GM19452 (cell line): ENCODE measurements at regions not wholly inside any gene's neighbourhood (a gene's known extent, or its start where the extent isn't known, plus 50 kb on each side); places are given as distances from the start of the nearest gene placed in this dataset.
"Not testable (repeated sequence)": the region's sequence is repeated elsewhere in the genome, so short reads cannot be mapped to it uniquely, and the experiment has no call there.

Experiments
- ATAC-seq: cut with Tn5 transposase; IDR thresholded peaks from one replicate; pipeline ENCODE4 v1.9.1; 2021; ENCODE audit not compliant: unreplicated experiment

DNA sequence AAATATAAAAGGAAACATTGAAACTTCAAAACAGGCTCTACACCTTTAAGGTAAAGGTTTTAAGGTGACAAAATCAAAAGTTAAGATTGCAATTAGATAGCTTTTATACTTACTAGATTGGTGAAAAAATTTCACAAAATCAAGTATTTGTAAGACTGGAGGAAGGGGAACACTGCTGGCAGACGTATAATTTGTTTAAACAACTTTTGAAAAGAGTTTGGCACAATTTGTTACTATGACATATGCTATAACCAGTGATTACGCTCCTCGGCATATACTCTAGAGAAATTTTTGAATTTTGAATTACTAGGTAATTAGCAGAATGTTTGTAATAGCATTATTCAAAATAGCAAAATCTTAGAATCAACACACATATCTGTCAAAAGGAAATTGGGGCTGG, 425.0 kb downstream of the LRRIQ3 start:
- no peak for ATAC-seq

DNA sequence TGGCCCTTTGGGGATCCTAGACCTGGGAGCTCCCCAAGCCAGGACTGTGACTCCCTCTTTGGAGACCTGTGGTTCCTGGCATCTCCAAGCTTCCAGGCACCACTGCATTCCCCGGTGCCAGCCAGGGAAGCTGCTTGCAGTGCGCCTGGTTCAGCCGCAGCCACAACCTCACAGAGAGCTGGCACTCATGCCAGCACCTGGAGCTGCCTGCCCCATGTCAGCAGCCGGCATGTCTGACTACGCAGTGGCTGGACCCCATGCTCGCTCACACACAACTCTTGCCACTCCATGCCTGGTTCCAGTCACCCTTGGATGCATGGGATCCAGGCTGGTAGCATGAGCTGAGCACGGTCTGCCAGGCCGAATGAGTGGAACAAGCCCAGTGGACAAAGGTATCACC, 426.6 kb downstream of the LRRIQ3 start:
- no peak for ATAC-seq

GRCh38 chr1:73770109-73770905, 427.7 kb downstream of the LRRIQ3 start:
- ATAC-seq, result no peak

DNA sequence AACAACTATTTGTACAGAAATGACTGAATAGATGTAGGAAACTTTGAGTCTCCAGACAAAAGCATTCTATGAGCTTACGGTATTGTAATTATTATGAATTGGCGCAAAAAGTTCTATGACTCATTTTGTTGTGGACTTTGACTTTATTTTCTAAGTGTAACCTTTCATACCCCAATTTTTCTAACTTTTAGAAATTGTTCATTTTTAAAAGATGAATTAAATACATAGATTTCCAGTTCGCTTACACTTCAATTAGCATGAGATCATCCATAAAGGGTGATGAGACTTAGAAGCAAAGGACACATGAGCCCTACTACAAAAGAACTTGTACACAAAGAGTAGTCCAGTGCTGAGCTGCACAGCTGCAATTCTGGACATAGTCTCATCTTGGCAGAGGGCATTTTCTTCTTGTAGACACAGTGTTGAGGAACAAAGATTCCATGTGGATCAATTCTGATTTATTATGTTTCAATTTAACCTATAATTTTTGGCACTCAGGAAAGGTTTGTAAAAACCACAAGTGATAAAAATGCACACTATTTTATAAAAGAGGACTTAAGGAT, 431.1 kb downstream of the LRRIQ3 start:
- no peak for ATAC-seq

DNA sequence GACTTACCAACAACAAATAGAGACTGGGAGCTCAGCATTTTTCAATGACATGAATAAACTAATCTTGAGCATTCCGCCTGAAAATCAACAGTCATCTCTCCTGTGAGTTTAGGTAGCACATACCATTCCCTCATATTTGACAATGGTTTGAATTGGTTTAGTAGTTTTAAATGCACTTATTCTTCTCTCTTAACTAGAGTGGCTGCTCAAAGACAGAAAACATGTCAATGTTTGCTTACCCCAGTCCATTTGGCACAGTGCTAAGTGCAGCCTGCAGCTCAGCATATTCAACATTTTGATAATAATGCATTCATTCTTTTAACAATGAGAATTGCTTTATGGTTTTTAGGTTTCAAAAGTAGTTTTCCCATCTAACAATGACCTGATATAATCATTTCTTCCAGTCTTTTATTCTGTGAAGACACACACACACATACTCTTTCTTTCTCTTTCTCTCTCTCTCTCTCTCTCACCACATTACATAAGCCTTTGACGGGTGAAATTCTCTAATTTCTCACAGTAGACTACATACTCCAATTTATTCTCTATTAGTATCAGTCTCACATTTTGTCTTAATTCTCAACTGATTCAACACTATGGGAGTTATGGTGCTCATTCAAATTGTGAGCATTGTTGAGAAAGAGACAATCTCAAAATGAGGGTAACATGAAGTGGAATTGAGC, 432.3 kb downstream of the LRRIQ3 start:
- ATAC-seq, result no peak

GRCh38 chr1:73761559-73761958, 436.4 kb downstream of the LRRIQ3 start:
- no peak for ATAC-seq

DNA sequence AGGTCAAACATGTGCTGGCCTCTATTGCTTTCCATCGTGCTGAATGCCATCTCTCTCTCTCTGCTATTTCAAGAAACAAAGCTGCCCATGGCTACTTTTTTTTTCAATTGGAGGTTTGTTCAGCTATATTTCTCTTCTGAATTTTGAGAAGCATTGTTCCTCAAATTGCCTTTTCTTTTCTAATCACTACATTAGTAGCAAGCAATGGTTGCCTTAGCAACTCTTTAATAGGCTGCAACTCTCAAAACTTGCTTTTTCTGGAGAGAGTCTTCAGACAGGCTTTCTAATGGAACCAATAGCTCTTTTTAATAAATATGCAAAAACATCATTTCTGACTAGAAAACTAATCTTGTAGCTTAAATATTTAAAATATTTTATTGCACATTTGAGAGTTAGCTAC, 439.0 kb downstream of the LRRIQ3 start:
- no peak for ATAC-seq

DNA sequence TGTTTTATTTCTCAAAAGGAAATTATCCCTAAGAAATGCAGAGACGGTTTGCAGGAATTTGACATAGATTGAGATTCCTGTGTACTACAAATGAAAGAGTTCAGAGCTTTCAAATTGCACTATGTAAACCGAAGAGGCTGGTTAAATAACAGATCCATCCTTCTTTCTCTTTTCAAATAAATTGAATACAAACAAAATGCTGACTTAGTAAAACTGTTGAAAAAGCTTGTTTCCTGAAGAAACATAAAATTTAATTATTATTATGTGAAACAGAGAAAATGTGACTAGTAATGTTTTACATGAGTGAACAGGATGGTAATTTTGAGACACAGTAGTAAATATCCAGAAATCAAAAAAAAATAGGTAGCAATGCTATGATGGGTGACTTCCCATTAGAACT, 441.2 kb downstream of the LRRIQ3 start:
- ATAC-seq, result no peak

- ATAC-seq, result no peak
Measured at GRCh38 chr1:73755649-73756048, 442.3 kb downstream of the LRRIQ3 start.

DNA sequence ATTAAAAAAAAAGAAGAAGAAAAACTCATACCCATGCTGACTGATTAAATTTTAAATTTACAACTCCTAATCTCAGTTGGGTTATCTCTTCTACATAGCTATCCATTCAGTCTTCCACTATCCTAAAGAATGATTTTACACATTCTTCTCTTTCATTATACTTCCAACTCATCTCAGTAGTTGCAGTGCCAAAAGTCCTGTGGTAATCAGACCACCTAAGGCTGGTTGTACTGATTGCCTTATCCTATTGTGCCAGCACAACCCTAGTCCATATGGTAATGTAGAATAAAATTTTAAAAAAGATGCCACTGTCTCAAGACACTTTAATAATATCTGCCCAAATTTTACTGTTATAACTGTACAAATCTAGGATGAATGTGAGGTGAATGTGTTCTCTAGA, 448.0 kb downstream of the LRRIQ3 start:
- ATAC-seq, result no peak

- no peak for ATAC-seq
Measured at GRCh38 chr1:73744985-73745384, 453.0 kb downstream of the LRRIQ3 start.

DNA sequence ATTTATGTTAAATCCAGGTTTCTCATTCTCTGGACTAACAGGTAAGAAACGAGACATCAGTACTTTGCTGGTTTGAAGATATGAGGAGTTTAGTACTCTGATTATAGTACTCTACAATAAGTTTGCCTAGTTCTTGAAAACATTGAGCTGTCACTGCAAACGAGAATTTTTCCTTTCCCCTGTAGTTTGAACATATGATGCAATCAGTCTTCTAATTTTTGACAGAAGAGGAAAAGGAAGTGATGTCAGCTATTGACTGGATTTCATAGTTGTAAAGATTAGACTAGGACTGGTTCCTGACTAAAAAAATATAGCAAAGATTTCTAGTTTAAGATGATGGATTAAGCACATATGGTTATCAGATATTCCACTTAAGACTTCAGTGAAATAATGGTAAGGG, 461.9 kb downstream of the LRRIQ3 start:
- ATAC-seq, result no peak

- no peak for ATAC-seq
Measured at GRCh38 chr1:73727036-73727435, 470.9 kb downstream of the LRRIQ3 start.

DNA sequence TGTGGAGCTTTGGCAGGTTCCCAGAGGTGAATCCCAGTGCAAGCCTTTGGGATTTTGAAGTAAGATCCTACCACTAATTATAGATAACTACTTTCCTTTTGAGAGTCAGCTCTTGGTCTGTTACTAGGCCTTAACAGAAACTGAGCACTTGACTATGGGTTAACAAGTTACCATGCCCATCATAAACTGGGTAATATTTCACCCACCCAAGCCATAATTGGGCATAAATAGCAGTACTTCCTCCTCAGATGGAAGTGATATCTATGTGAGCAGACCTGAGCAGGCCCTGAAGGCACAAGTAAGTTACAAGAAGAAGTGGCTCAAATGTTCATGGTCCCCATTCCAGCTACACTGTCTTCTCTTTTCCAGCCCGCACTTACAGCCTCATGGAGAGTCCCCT, 475.9 kb downstream of the LRRIQ3 start:
- ATAC-seq, result no peak

DNA sequence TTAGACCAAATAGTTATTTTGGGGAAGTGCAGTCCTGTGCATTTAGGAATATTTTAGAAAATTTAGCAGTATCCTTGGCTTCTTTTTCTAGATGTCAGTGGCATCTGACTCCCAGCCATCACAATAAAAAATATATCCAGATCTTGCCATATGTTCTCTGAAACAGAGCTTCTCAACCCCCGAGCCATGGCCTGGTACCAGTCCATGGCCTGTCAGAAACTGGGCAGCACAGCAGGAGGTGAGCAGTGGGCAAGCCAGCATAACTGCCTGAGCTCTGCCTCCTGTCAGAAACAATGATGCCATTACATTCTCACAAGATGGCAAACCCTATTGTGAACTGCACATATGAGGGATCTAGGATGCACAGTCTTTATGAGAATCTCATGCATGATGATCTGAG, 480.0 kb downstream of the LRRIQ3 start:
- ATAC-seq, result no peak

DNA sequence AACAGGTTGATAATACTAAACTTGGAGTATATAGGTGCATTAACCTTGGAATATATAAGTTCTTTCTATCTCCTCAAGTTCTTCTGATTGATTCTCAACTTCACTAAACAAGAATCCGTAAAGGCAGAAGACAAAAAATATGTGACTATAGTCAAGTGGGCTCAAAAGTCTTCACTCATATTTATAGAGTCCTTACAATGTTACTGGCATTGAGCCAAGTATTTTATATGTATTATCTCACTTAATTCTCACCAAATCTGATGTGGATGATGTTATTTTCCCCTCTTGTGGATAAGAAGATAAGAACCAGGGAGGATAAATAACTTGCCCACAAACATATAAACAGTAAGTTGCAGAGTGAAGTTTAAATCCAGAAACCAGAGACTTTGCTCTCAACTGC, 486.9 kb downstream of the LRRIQ3 start:
- ATAC-seq, result no peak

- ATAC-seq, result no peak
Measured at GRCh38 chr1:73701826-73702225, 496.1 kb downstream of the LRRIQ3 start.

- no peak for ATAC-seq
Measured at GRCh38 chr1:73676186-73676585, 521.8 kb downstream of the LRRIQ3 start.

- ATAC-seq, result no peak
Measured at GRCh38 chr1:73674945-73675561, 522.9 kb downstream of the LRRIQ3 start.

GRCh38 chr1:73673971-73674370, 524.0 kb downstream of the LRRIQ3 start:
- ATAC-seq, result no peak

- ATAC-seq, result no peak
Measured at GRCh38 chr1:73671530-73671929, 526.4 kb downstream of the LRRIQ3 start.

DNA sequence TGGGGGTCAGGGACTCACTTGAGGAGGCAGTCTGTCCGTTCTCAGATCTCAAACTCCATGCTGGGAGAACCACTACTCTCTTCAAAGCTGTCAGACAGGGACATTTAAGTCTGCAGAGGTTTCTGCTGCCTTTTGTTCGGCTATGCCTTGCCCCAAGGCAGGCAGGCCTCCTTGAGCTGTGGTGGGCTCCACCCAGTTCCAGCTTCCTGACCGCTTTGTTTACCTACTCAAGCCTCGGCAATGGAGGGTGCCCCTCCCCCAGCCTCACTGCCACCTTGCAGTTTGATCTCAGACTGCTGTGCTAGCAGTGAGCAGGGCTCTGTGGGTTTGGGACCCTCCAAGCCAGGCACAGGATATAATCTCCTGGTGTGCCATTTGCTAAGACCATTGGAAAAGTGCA, 530.0 kb downstream of the LRRIQ3 start:
- not testable (repeated sequence) for ATAC-seq
